ENCODE measurements at regions not wholly inside any gene's neighbourhood (a gene's known extent, or its start where the extent isn't known, plus 50 kb on each side); places are given as distances from the start of the nearest gene placed in this dataset.

GRCh38 chr3:144242747-144243146, 271.1 kb downstream of the DIPK2A start:
- TF ChIP-seq NFIC (IDR thresholded peaks at IDR 0.05) (no peak), USF1 (IDR thresholded peaks at IDR 0.05) (no peak), REST (IDR thresholded peaks at IDR 0.05; ENCODE audit: low read depth) (no peak), RAD21 (IDR thresholded peaks at IDR 0.05; ENCODE audit: low read depth) (no peak), YY1 (IDR thresholded peaks at IDR 0.05; ENCODE audit: low read depth) (no peak), EGR1 (IDR thresholded peaks at IDR 0.05) (no peak), EP300 (IDR thresholded peaks at IDR 0.05; ENCODE audit: borderline replicate concordance) (no peak), TEAD4 (IDR thresholded peaks at IDR 0.05) (no peak), CEBPB (IDR thresholded peaks at IDR 0.05) (no peak), FOXM1 (IDR thresholded peaks at IDR 0.05; ENCODE audit: borderline replicate concordance, low read depth) (no peak)
- TF ChIP-seq, protein P1, sequence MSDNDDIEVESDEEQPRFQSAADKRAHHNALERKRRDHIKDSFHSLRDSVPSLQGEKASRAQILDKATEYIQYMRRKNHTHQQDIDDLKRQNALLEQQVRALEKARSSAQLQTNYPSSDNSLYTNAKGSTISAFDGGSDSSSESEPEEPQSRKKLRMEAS (IDR thresholded peaks at IDR 0.05): no peak
